ENCODE measurements at regions not wholly inside any gene's neighbourhood (a gene's known extent, or its start where the extent isn't known, plus 50 kb on each side); places are given as distances from the start of the nearest gene placed in this dataset.

GRCh38 chr6:8213995-8214394, 111.6 kb upstream of the EEF1E1 start:
- Histone ChIP-seq H4K20me1 (ENCODE audit: low read depth) (no peaks in the 10 kb centered on the region), H3K27me3 (no peaks in the 10 kb centered on the region), H2AFZ (replicated peaks) (no peak overlapping the region), H3K27ac (no peak overlapping the region), H3K4me2 (no peak overlapping the region), H3K9me3 (ENCODE audit: low read depth) (no peaks in the 10 kb centered on the region), H3K4me1 (peaks cover 9% of the 10 kb centered on the region), H3F3A (ENCODE audit: low read depth) (no peaks in the 10 kb centered on the region), H3K36me3 (no peaks in the 10 kb centered on the region), H3K9ac (no peak overlapping the region), H3K4me3 (no peak overlapping the region), H3K79me2 (ENCODE audit: low read depth) (no peaks in the 10 kb centered on the region)
- no peak for TF ChIP-seq EZH2phosphoT487 (IDR thresholded peaks at IDR 0.05)
- H3K4me3 Mint-ChIP-seq, result no peak overlapping the region
- H3K9me3 Mint-ChIP-seq, result peaks cover 4% of the 10 kb centered on the region
- no peaks in the 10 kb centered on the region for H3K27me3 Mint-ChIP-seq (ENCODE audit: insufficient read depth, low read depth)
- DNase-seq (ENCODE audit: low spot score), result no peak
- H3K27ac Mint-ChIP-seq, result no peak overlapping the region
- H3K4me1 Mint-ChIP-seq, result peaks cover 15% of the 10 kb centered on the region
- no peaks in the 10 kb centered on the region for H3K36me3 Mint-ChIP-seq

GRCh38 chr6:8212720-8213434, 110.5 kb upstream of the EEF1E1 start:
- H3K4me3 ChIP-seq, result no peak overlapping the region
- no peaks in the 10 kb centered on the region for H3K9me3 ChIP-seq (ENCODE audit: low read depth)
- no peaks in the 10 kb centered on the region for H4K20me1 ChIP-seq (ENCODE audit: low read depth)
- no peak overlapping the region for H2AFZ ChIP-seq (replicated peaks)
- Mint-ChIP-seq H3K9me3 (peaks cover 8% of the 10 kb centered on the region), H3K4me1 (peaks cover 12% of the 10 kb centered on the region), H3K27ac (no peak overlapping the region), H3K36me3 (no peaks in the 10 kb centered on the region), H3K4me3 (no peak overlapping the region), H3K27me3 (ENCODE audit: insufficient read depth, low read depth) (peaks cover 6% of the 10 kb centered on the region)
- H3K36me3 ChIP-seq, result no peaks in the 10 kb centered on the region
- no peak overlapping the region for H3K9ac ChIP-seq
- no peak overlapping the region for H3K4me2 ChIP-seq
- no peaks in the 10 kb centered on the region for H3K4me1 ChIP-seq
- TF ChIP-seq EZH2 (IDR thresholded peaks at IDR 0.05), result no peak
- no peak for TF ChIP-seq CTCF (IDR thresholded peaks at IDR 0.05)
- no peak overlapping the region for H3K27ac ChIP-seq
- no peaks in the 10 kb centered on the region for H3K27me3 ChIP-seq
- no peaks in the 10 kb centered on the region for H3K79me2 ChIP-seq (ENCODE audit: low read depth)
- no peak for DNase-seq (ENCODE audit: low spot score)
- H3F3A ChIP-seq (ENCODE audit: low read depth), result no peaks in the 10 kb centered on the region

- H3K9ac ChIP-seq, result no peak overlapping the region
- peaks cover 6% of the 10 kb centered on the region for H3K27me3 Mint-ChIP-seq (ENCODE audit: insufficient read depth, low read depth)
These were observed 105.5 kb upstream of the EEF1E1 start for GRCh38 chr6:8207869-8208191.

More at GRCh38 chr6:8207869-8208191, 105.5 kb upstream of the EEF1E1 start:
- H3K27ac ChIP-seq, result no peak overlapping the region
- peaks cover 3% of the 10 kb centered on the region for H3K36me3 Mint-ChIP-seq
- no peak overlapping the region for H3K4me3 ChIP-seq
- no peak overlapping the region for H3K4me2 ChIP-seq
- no peaks in the 10 kb centered on the region for H3K36me3 ChIP-seq
- H3F3A ChIP-seq (ENCODE audit: low read depth), result peaks cover 5% of the 10 kb centered on the region
- H3K9me3 ChIP-seq (ENCODE audit: low read depth), result no peaks in the 10 kb centered on the region
- H3K27ac Mint-ChIP-seq, result no peak overlapping the region
- no peak overlapping the region for H3K4me3 Mint-ChIP-seq
- H3K4me1 Mint-ChIP-seq, result peaks cover 3% of the 10 kb centered on the region
- H3K27me3 ChIP-seq, result no peaks in the 10 kb centered on the region
- no peaks in the 10 kb centered on the region for H4K20me1 ChIP-seq (ENCODE audit: low read depth)
- TF ChIP-seq EZH2phosphoT487 (IDR thresholded peaks at IDR 0.05) (no peak), CTCF (IDR thresholded peaks at IDR 0.05) (no peak), EZH2 (IDR thresholded peaks at IDR 0.05) (no peak)
- peaks cover 12% of the 10 kb centered on the region for H3K4me1 ChIP-seq
- no peaks in the 10 kb centered on the region for H3K79me2 ChIP-seq (ENCODE audit: low read depth)
- no peak for DNase-seq (ENCODE audit: low spot score)
- peaks cover 4% of the 10 kb centered on the region for H3K9me3 Mint-ChIP-seq
- no peak overlapping the region for H2AFZ ChIP-seq (replicated peaks)

All from neural progenitor cell (in vitro differentiated cells).